HG03066 (cell line): ENCODE measurements at regions not wholly inside any gene's neighbourhood (a gene's known extent, or its start where the extent isn't known, plus 50 kb on each side); places are given as distances from the start of the nearest gene placed in this dataset.
"Not testable (repeated sequence)": the region's sequence is repeated elsewhere in the genome, so short reads cannot be mapped to it uniquely, and the experiment has no call there.

Source experiments
- ATAC-seq: cut with Tn5 transposase; IDR thresholded peaks from one replicate; pipeline ENCODE4 v1.9.1; 2021; ENCODE audit warnings: low read depth; ENCODE audit not compliant: unreplicated experiment

DNA sequence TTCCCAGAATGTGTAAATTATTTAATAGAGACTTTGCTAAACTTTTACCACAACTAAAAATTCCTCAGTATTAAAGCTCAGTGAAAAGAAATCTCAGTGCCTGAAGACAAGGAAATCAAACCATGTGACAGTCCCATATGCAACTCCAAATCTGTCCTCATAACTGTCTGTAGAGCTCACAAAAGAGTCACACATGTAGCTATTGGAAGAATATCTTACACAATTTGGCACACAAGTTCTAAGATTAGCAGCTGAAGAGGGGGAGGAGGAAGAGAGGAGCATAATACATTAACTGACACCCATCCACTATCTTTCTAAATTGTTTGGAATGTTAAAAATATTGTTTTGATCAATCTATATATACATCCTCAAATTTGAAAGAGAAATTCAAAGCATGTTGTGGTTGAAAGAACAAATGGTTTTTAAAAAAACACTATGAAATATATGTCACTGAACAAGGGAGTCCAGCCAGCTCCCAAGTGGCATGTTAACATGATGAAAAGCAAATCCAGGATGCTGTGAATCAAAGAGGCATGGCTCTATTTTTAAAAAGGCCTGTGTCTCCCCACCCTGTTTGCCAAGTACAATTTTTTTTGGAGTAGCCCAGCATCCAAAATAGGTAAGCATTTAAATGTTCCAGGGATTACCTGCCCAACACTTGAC is 126.3 kb upstream of the NANOGP8 start:
- ATAC-seq: no peak

DNA sequence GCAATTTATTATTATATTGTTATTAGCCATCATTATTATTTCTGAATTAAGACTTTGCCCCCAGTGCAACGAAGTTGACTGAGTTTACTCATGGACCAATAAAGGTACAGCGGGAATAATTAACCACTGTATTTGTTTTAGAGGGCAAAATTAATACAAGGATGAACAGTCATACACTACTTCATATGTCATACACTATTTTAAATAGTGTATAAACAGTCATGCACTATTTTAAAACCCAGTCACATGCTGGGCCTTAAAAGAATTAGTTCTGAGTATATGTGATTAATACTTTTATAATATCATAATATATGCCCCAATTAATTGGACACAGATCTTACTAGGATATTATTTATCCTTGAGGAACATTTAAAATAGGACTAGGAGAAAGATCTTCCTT is 125.3 kb upstream of the NANOGP8 start:
- no peak for ATAC-seq

DNA sequence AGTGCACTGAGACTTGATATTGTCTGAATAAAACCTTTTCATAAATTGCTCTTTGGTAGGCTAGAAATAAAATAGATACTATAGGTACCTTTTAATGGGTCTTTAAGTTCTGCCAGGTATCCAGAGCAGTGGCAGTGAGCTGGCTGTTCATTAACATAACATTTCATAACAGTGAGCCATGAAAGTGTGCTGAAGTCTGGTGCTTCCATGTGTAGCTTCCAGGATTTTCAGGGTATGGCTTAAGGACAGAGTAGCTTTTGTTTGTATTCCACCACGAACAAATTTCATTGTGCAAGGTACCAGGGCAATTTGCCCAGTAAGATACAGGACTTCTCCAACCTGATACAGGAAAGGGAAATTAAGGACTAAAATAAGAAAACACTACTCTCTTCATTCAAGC is 124.7 kb upstream of the NANOGP8 start:
- ATAC-seq: no peak

DNA sequence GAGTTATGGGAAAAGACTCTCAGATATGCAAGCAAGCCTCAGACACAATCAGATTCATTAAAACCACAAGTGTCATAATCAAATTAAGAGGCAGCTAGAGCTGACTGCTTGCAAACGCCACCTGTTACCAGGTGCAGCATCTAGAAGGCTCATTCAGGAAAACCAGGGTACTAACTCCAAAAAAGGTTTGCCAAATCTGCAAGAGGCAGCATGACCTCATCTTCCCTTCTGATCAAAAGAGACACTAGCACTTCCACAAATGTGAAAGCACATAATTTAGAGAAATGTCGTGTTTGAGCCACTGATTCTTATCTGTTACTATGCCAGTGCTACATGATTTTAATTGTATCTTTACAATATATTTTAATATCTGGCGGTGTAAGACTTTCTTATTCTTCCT is 123.3 kb upstream of the NANOGP8 start:
- no peak for ATAC-seq

DNA sequence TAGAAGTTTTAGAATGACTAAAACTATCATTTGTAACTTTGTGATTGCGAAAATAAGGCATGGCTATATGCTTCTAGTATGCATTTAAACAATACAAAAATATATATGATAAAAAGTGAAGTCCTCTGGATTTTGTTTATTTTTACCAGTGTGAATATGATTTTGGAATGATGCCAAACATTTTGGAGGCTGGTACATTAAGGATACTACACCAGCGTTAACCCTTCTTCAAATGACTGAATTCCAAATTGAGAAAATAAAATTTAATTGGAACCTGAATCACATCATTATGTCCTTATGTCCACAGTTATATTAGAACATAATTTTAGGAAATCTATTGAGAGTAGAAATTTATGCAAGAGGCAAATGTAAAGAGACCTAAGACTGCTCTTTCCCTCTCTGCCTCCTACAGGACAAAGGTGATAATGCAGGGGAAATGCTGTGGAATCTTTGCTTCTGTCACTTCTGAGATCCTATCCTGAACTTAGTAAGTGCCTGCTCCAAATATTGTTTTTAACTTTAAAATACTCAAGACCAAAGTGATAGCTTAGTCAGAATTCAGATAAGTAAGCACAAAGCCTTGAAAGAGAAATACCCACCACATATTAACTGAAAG is 121.1 kb upstream of the NANOGP8 start:
- ATAC-seq: no peak

DNA sequence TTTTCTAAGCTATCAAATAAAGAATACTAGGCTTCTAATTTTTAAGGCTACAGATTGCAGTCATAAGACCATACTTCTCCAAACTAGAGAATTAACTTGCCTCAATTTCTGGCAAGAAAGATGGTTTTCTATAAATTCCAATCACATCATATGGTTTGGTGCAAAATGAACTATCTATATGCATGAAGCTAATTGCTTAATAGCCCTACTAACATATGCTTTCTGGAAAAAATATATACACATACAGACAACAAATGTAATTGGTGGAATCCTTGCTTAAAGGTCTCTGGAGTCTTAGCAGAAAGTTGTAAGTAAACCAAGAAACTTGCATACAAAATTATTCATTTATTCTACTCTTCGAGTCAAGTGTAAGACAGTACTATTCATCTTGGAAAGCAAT is 113.1 kb upstream of the NANOGP8 start:
- ATAC-seq: no peak

DNA sequence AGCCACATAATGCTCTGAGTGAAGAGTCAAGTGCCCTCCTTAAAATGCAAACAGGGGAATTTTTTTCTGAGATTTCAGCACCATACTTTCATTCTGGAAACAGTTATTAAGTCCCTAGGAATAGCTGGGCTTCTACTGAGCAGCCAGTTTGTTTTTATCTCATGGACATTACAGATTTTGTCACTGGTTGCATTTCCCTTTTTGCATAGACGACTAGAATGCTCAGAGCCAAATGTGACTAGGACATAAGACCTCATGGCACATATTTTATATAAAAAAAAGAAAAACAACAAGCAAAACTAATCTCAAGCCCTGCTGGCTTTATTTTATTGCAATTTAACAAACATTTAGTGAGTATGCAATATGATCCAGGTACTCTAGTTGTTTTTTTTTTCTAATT is 112.7 kb upstream of the NANOGP8 start:
- ATAC-seq: no peak

DNA sequence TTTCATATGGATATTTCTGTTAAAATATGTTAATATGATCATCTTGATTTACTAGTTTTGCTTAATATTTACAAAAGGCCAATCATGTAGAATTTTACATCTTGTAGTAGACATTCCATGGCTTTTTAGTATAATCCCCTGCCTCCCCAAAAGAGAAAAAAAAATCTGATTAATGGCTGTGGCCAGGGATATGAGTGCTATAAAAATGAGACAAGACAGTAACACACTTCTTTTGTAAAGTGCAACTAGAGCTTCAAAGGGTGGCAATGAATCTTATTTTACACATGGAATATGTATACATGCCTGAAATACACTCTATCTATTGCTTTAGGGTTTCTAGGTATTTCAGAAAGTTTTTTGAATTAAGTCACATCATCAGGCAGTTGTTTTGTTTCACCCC is 112.2 kb upstream of the NANOGP8 start:
- ATAC-seq: no peak

DNA sequence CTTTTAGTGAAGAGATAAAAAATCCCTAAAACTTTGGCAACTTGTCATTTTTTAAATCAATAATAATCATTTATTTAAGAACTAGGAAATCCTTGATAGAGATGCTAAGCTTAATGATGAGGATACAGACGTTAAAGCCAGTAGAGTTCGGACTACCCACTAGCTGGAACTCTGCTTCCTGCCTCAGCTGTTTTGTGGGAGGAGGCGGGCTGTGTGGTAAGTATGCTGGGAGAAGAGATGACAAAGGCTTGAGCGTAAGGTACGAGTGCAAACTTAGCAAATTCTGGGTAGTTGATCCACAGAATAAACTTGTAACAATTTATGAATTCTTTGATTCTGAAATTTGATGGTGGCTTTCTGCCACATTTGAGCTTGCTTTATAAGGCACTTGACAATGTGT is 111.2 kb upstream of the NANOGP8 start:
- ATAC-seq: no peak

DNA sequence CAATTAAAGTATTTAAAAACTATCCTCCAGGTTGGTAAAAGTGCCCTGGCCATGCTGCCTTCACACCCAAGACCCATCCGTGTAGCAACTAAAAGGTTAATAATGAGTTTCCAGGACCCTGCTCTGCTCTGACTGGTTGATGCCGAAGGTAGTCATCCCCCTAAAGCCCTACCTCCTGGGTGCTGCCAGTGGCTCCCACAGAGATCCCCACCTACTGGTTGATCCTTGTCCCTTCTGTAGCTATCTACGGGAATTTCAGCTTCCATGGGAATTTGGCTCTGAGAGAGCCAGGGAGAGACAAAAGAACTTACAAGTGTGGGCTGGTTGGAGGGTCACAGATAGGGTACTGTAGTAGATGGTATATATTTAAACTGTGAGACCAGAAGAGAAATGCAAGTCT is 110.6 kb upstream of the NANOGP8 start:
- no peak for ATAC-seq

DNA sequence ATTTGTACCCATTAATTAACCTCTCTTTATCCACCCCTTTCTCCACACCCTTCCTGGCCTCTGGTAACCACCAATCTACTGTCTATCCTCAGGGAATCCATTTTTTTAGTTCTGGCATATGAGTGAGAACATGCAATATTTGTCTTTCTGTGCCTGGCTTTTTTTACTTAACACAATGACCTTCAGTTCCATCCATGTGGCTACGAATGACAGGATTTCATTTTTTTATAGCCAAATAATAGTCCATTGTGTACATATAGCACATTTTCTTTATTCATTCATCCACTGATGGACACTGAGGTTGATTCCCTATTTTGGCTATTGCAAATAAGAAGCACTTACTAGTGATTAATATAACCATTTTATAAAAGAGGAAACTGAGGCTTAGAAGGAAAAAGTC is 109.9 kb upstream of the NANOGP8 start:
- no peak for ATAC-seq

DNA sequence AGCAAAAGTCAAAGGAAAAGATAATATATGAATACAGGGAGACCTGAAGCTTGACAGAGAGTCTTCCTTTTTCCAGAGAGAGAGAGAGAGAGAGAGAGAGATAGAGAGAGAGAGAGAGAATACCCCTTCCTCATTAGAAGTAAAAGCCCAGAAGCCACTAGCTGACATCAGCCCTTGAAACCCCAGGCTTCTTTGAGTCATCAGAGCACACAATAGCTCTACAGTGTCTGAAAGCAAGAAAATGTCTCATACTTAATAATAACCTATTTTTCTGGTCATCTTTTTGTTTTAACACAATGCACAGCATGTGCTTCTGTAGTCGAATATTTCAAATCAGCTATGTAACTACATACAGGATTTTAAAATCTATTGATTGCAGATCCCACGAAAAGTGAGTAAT is 109.2 kb upstream of the NANOGP8 start:
- ATAC-seq: no peak

DNA sequence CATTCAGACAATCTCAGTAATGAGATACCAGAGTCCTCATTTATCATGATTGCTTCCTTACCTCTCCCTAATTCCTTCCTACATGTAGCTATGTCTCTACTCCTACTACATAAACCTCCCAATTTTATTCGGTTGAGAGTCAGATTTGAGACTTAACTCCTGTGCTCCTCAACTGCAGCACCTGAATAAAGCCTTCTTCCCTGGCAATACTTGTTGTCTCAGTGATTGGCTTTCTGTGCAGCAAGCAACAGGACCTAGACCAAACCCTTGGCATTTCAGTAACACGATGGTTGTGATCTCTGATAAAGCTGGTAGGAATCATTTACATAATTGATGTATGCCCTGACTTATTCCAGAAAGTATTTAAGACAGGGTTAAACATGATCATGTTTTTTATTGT is 106.7 kb upstream of the NANOGP8 start:
- no peak for ATAC-seq

DNA sequence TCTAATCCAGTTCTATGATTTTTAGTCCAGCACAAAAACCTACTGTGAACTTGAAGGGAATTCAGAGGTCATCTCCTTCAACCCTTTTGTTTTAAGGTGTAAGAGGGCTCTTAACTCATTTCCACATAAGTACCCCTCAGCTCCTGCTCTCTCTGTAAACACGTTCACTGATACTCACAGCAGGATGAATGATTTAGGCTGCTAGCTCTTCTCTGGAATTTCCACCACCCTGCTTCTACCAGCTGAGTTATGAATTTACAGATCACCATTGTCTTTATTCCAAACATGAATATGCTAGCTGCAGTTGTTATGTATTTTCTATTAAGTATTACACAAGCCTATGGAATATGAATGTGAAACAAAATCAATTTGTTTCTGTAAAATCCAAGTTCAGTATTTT is 101.3 kb upstream of the NANOGP8 start:
- no peak for ATAC-seq

DNA sequence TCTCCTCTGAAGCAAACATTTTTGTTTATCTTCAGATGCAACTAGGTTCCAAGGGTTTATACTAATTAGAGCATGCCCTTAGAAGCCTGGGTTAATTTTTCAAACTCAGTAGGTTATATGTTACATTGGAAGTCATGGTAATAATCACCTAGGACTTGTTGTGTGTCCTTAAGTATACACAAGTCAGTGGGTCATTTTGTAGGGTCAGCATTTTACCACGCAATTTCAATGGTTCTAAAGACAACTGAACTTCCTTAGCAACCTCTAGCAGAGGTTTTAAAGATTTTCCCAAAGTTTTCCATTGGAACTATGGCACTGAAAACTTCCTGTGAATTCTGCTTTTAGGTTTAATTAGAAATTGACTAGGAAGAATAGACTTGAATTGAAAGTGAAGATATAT is 99.6 kb upstream of the NANOGP8 start:
- no peak for ATAC-seq

DNA sequence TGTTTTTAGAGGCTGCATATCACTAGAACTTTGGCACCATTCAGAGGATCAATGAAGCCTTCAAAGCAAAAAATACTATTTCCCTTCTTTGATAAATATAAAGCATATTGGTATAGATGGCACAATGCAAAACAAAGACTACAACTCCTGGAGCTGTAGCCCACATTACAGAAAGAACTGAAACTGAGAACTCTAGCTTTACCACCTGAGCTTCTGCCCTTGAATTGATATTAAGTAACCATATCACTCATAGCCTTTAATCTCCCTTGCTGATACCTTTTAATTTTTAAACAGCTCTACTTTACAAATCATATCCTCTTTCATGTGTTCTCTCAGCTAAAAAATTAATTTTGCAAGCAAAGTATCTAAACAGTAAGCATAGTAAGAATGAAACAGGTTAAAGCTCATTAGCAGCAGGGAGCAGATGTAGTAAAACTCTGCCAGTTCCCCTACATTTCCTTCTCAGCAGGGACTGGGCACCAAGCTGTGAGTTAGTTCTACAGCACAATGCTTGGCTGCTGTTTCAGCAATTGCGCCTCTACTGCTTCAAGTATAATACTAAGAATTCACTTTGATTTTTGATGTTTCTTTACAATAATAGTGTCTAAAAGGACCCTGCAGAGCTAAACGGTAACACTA is 97.9 kb upstream of the NANOGP8 start:
- peak; percentile 71 for ATAC-seq

DNA sequence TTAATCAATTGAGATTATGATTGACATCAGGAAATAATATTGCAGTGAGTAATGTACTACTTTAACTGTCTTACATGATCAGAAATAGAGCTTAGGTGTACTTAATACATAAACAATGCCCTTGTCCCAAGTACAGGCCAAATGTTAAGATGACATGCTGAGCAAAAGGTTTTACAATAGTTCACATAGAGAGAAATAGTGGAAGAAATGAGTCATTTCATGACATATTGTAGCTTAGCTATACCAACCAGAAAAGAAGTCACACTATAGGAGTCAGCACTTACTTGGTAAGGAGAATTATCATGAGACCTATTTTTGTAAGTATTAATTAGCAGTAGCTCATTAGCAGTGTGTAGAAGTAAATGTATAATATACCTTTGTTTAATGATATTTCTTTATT is 96.4 kb upstream of the NANOGP8 start:
- no peak for ATAC-seq

DNA sequence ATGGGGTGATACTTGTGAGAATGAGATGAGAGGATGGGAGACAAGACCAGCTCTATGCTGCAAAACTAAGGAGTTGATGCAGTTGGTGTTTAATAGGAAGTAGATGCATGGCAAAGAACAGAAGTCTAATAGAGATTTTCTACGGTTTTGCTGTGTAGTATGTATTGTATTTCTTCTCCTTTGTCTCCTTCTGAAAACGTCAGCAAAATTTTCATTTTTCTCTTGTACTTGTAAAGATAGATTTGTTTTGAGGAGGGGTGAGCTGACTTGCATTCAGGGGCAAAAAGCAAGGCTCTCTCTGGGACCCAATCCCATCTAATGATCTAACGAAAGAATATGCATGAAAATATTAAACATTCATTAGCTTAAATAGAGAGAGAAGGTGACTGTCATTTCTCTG is 94.6 kb upstream of the NANOGP8 start:
- ATAC-seq: no peak

DNA sequence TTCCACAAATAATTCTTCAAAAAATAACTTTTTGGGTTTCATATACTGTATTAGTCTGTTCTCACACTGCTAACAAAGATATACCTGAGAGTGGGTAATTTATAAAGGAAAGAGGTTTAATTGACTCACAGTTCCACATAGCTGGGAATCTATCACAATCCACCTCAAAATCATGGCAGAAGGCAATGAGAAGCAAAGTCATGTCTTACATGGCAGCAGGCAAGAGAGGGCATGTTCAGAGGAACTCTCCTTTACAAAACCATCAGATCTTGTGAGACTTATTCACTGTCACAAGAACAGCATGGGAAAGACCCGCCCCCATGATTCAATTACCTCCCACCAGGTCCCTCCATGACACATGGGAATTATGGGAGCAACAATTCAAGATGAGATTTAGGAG is 93.1 kb upstream of the NANOGP8 start:
- not testable (repeated sequence) for ATAC-seq

DNA sequence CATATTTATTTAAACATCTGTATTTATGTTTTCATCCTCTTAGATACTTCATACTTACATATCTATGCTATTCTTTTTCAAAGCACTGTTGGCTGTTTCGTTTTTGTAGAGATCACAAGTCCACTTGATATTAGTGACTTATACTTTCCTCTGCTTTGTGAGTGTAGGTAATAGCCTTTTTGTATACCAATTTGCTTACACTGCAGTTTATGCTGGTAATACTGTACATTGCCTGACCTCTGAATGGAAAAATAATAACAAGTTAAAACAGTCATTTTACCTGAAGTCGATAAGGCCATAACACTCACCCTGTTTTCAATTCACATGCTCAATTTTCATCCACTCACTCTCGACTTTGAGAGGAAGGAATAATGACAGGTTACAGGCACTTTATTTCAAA is 89.9 kb upstream of the NANOGP8 start:
- ATAC-seq: no peak

DNA sequence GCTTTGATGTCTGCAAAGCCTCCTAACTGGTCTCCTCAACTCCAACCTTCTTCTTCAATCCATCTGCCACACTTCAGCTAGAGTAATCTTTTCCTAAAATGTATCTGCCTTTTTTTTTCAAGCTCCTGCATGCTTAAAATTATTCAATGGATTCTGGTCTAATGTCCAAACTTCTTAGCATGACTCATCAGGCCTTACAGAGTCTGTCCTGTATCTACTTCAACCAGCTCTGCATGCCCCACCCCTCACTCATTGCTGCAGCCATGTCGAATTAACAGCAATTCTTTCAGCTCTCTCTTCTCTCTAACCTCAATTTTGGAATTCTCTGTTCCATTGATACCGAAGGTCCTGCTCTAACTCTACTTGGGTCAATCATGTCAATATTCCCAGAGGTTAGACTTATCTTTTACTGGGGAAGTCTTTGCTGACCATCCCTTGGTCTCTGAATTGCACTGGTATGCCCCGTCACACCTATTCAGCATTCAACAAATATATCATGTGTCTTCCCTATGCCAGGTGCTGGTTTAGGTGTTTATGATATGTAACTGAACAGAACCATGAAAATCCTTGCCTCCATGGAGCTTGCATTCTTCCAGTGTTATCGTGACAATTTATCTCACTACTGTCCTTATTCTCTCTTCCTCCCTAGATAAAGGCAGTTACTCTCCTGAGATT is 88.5 kb upstream of the NANOGP8 start:
- ATAC-seq: no peak

DNA sequence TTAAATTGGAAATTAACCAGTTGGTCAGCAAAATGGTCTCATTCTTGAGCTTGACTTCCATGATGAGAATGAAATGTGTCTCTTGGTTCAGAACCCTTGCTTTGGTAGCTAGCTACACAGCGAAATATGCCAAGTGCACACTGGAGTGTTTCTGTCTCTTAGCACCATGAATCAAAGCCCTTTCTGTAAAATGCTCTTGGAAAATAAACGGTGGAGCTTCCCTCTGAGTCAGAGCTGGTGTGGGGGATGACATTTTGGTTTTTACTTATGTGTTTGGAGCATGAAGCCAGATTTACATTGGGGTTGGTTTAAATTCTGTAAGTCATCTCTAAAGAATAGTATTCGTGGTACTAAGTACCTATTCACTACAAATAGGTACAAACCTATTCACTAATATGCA is 85.1 kb upstream of the NANOGP8 start:
- ATAC-seq: no peak
